ENCODE measurements at regions not wholly inside any gene's neighbourhood (a gene's known extent, or its start where the extent isn't known, plus 50 kb on each side); places are given as distances from the start of the nearest gene placed in this dataset.

GRCh38 chr9:119060629-119061385 lies 308.4 kb downstream of the BRINP1 start:
- Histone ChIP-seq H3K4me1 (replicated peaks in 1 of 2) (no peaks in the 10 kb centered on the region), H3K27ac (no peak overlapping the region), H3K4me3 (no peak overlapping the region)
- no peak for ATAC-seq (replicated peaks in 6 of 8)
- in situ Hi-C loops (cut with MboI; ENCODE audit: low pct_unique_long_range_greater_than_20kb in 2 of 9, low sequenced_read_pairs in 9 of 9, unreplicated experiment in 9 of 9), result no loop called here
- WGBS, 10 experiments, result 0 to 100% (median 60%) methylated on average over 1 to 2 of the region's 2 CpGs; no CpG with 5 or more reads in 1 of the 10 experiments

GRCh38 chr9:119071636-119072035 lies 297.6 kb downstream of the BRINP1 start:
- in situ Hi-C loops (cut with MboI; ENCODE audit: low pct_unique_long_range_greater_than_20kb in 2 of 9, low sequenced_read_pairs in 9 of 9, unreplicated experiment in 9 of 9), result no loop called here
- ATAC-seq (replicated peaks in 6 of 8), result no peak
- H3K27ac ChIP-seq, result no peak overlapping the region
- H3K4me3 ChIP-seq, result no peak overlapping the region
- no peaks in the 10 kb centered on the region for H3K4me1 ChIP-seq (replicated peaks in 1 of 2)

DNA sequence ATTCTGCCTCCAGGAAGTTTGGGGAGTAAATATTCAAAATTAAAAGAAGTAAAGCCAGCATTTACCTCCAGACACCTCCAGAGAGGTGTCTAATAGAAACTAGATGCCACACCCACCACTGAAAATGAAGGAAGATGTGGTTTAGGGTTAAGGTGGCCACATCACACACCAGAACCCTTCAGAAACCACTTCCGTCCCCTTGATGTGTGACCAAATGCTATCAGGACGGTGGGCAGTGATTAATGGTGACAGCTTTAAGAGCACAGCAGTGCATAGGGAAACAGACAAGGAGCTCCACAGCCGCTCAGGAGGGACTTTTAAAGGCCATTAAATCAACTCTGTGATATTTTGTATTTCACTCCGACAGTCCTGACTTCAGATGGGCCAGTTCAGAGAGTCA lies 295.2 kb downstream of the BRINP1 start:
- in situ Hi-C loops (cut with MboI; ENCODE audit: low pct_unique_long_range_greater_than_20kb in 2 of 9, low sequenced_read_pairs in 9 of 9, unreplicated experiment in 9 of 9), result no loop called here
- Histone ChIP-seq H3K27ac (no peak overlapping the region), H3K4me3 (no peak overlapping the region), H3K4me1 (replicated peaks in 1 of 2) (no peaks in the 10 kb centered on the region)
- WGBS, 10 experiments, result 0 to 80% (median 43%) methylated on average over 1 to 4 of the region's 4 CpGs; no CpG with 5 or more reads in 3 of the 10 experiments
- no peak for ATAC-seq (replicated peaks in 6 of 8)

DNA sequence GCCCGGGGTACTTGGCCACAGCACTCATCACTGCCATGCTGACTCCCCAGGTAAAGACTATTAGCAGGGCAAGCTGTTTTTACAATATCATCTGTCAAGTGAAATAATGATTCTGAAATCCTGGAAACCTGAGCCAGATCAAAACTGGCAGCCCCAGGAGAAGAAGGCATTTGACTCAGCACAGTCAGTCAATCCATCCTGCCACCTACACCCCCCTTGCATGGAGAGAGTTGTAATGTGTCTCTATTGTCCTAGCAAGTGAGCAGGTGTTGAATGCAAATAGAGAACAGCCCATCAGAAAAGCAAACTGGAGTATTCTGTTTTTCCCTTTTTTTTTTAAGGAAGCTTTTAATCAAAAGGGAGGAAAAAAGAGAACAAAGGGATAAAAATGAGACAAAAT lies 291.2 kb downstream of the BRINP1 start:
- Histone ChIP-seq H3K4me1 (replicated peaks in 1 of 2) (peaks cover under 1% of the 10 kb centered on the region in 2 donors), H3K4me3 (no peak overlapping the region), H3K27ac (no peak overlapping the region)
- no peak for ATAC-seq (replicated peaks in 6 of 8)
- WGBS, 10 experiments, result 100% methylated on average over 1 of the region's 1 CpG; no CpG with 5 or more reads in 9 of the 10 experiments
- in situ Hi-C loops (cut with MboI; ENCODE audit: low pct_unique_long_range_greater_than_20kb in 2 of 9, low sequenced_read_pairs in 9 of 9, unreplicated experiment in 9 of 9), result no loop called here

DNA sequence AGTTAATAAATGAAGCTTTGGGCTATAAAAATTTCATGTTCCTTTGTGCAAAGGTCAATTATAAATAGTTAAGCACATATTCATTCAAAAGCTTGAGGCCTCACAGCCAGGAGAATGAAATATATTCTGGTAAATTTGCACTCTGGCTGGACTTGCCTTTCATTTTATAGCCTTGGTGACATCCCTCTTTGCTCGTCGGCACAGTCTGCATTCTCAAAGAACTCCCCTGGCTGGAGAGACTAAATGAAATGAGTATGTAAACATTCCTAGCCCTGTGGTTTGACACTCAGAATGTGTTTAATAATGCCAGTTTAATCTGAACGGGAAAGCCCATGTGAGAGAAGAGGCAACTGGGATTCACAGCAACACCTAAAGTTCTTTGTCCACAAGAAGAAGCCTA lies 285.6 kb downstream of the BRINP1 start:
- Histone ChIP-seq H3K4me3 (no peak overlapping the region), H3K4me1 (replicated peaks in 1 of 2) (peaks cover 5 to 21% of the 10 kb centered on the region in 2 donors), H3K27ac (no peak overlapping the region)
- 7 to 71% (median 25%) methylated on average over 1 to 3 of the region's 3 CpGs; no CpG with 5 or more reads in 2 of the 10 experiments for WGBS, 10 experiments
- in situ Hi-C loops (cut with MboI; ENCODE audit: low pct_unique_long_range_greater_than_20kb in 2 of 9, low sequenced_read_pairs in 9 of 9, unreplicated experiment in 9 of 9), result no loop called here
- ATAC-seq (replicated peaks in 6 of 8), result peak in 4 of 8 experiments; percentile 31 to 92 (median 63)

DNA sequence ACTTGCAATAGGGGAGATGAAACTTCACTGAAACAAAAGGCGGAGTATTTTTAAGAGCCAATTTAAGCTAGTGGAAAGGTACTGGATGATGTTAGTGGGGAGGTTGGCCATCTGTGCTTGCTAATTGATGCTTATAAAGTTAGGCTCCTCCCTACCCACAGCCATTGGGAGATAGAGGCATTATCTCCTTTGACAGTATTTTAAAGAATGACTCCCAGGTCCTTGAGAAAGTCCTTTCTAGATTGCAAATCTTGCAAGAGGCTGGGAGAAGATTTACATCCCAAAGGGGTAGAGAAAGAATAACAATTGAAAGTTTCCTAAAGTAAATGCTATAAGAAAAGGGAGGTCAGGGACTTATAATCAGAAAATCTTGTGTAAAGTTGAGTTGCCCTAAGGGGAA lies 282.6 kb downstream of the BRINP1 start:
- no peak overlapping the region for H3K4me3 ChIP-seq
- in situ Hi-C loops (cut with MboI; ENCODE audit: low pct_unique_long_range_greater_than_20kb in 2 of 9, low sequenced_read_pairs in 9 of 9, unreplicated experiment in 9 of 9), result no loop called here
- 67 to 100% (median 86%) methylated on average over 1 of the region's 1 CpG; no CpG with 5 or more reads in 5 of the 10 experiments for WGBS, 10 experiments

DNA sequence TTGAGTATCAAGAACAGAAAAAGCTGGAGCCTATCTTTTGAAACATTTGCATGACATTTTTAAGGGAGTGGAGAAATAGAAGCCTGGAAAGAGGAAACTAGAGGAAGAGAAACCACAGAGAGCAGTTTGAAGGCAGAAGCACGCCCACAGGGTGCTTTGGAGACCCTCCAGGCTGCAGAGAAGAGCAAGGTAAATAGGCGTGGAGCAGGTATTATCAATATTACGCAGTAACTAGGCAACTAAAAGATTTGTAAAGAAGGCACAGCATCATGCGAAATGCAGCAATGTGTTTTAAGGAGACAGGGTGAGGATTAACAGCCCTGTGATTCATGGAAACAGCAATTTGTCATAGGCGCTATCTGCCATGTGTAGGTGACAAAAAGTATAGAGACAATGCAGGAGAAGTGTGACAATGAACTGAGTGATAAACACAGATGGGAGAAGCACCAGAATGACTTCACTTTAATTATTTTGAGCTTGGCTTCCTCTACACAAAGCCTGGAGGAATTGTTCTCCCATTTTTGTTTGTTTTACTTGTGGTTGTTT lies 281.2 kb downstream of the BRINP1 start:
- Histone ChIP-seq H3K4me3 (no peak overlapping the region), H3K4me1 (replicated peaks in 1 of 2) (peaks cover 4 to 20% of the 10 kb centered on the region in 2 donors), H3K27ac (no peak overlapping the region)
- peak in 5 of 8 experiments; percentile 76 to 95 (median 80) for ATAC-seq (replicated peaks in 6 of 8)
- 9 to 80% (median 60%) methylated on average over 1 to 5 of the region's 5 CpGs for WGBS, 10 experiments
- in situ Hi-C loops (cut with MboI; ENCODE audit: low pct_unique_long_range_greater_than_20kb in 2 of 9, low sequenced_read_pairs in 9 of 9, unreplicated experiment in 9 of 9), result no loop called here

More for the DNA sequence above, 282.6 kb downstream of the BRINP1 start:
- no peak overlapping the region for H3K27ac ChIP-seq
- peaks cover 5 to 21% of the 10 kb centered on the region in 2 donors for H3K4me1 ChIP-seq (replicated peaks in 1 of 2)
- ATAC-seq (replicated peaks in 6 of 8), result no peak

DNA sequence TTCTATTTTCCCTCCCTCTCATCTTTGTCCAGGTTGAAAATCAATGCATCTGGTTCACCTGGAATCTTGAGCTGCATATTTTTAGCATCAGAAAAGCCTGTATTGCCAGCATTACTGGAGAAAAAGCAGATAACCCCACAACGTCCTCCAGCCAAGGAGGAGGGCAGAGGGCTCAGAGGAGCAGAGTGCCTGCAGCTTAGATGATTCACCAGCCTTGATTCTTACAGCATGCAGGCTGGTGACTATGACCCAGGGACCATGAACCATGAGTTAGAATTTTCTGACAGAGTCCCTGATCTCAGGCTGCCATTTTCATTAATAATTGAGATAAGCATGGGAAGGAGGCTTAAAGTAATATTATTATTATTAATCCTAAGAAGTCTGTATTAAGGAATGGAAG lies 278.2 kb downstream of the BRINP1 start:
- H3K27ac ChIP-seq, result no peak overlapping the region

DNA sequence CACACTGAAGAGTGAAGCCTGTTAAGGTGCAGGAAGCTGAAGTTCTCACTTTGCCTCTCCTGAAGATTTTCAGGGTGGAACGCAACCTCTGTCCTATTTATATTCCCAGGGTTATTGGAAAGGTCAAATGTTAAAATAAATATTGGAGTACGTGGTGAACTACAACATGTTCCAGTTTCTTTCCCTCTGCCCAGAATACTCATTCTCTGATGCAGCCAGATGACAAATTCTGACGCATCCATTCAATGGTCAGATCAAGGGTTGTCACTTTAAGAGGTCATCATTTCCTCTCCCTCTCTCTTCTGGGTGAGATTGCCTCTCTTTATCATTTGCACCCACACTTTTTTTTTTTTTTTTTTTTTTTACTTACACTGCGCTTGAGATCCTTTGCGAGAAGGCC lies 277.1 kb downstream of the BRINP1 start:
- no peak for ATAC-seq (replicated peaks in 6 of 8)
- in situ Hi-C loops (cut with MboI; ENCODE audit: low pct_unique_long_range_greater_than_20kb in 2 of 9, low sequenced_read_pairs in 9 of 9, unreplicated experiment in 9 of 9), result no loop called here
- 47 to 95% (median 85%) methylated on average over 1 to 5 of the region's 5 CpGs for WGBS, 10 experiments
- H3K4me3 ChIP-seq, result no peak overlapping the region
- peaks cover 3 to 7% of the 10 kb centered on the region in 2 donors for H3K4me1 ChIP-seq (replicated peaks in 1 of 2)
- no peak overlapping the region for H3K27ac ChIP-seq

More for the DNA sequence above, 278.2 kb downstream of the BRINP1 start:
- Histone ChIP-seq H3K4me3 (no peak overlapping the region), H3K4me1 (replicated peaks in 1 of 2) (peaks cover 3 to 12% of the 10 kb centered on the region in 2 donors)
- in situ Hi-C loops (cut with MboI; ENCODE audit: low pct_unique_long_range_greater_than_20kb in 2 of 9, low sequenced_read_pairs in 9 of 9, unreplicated experiment in 9 of 9), result no loop called here
- WGBS, 10 experiments, result 0 to 71% (median 50%) methylated on average over 1 of the region's 1 CpG; no CpG with 5 or more reads in 4 of the 10 experiments
- peak in 3 of 8 experiments; percentile 48 to 68 (median 67) for ATAC-seq (replicated peaks in 6 of 8)

DNA sequence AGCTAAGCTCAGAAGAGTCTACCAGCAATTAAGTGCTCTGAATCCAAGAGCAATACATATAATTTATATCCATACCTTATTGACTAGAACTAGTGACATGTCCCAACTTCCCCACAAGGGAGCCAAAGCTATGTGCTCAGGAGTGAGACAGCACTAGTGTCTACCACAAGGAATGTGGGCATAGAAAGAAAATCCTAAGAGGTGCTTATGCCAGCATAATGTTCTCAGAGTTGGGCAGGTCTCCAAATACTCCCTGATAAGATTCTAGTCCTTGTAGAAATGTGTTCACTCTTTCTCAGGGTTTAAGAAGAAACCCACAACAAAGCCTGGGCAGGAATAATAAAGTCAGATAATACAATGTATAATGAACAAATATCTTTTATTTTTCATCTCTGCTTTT lies 275.1 kb downstream of the BRINP1 start:
- Histone ChIP-seq H3K4me1 (replicated peaks in 1 of 2) (no peaks in the 10 kb centered on the region), H3K27ac (no peak overlapping the region), H3K4me3 (no peak overlapping the region)
- in situ Hi-C loops (cut with MboI; ENCODE audit: low pct_unique_long_range_greater_than_20kb in 2 of 9, low sequenced_read_pairs in 9 of 9, unreplicated experiment in 9 of 9), result no loop called here
- no peak for ATAC-seq (replicated peaks in 6 of 8)

GRCh38 chr9:119095072-119095471 lies 274.2 kb downstream of the BRINP1 start:
- WGBS, 10 experiments, result 0 to 100% (median 69%) methylated on average over 1 to 3 of the region's 3 CpGs; no CpG with 5 or more reads in 1 of the 10 experiments
- Histone ChIP-seq H3K27ac (no peak overlapping the region), H3K4me1 (replicated peaks in 1 of 2) (peaks cover 2 to 3% of the 10 kb centered on the region in 2 donors), H3K4me3 (no peak overlapping the region)
- in situ Hi-C loops (cut with MboI; ENCODE audit: low pct_unique_long_range_greater_than_20kb in 2 of 9, low sequenced_read_pairs in 9 of 9, unreplicated experiment in 9 of 9), result no loop called here
- ATAC-seq (replicated peaks in 6 of 8), result no peak

- Histone ChIP-seq H3K4me1 (replicated peaks in 1 of 2) (peaks cover 3 to 18% of the 10 kb centered on the region in 2 donors), H3K4me3 (no peak overlapping the region), H3K27ac (no peak overlapping the region)
- ATAC-seq (replicated peaks in 6 of 8), result no peak
- WGBS, 10 experiments, result 0 to 60% (median 18%) methylated on average over 2 to 4 of the region's 4 CpGs; no CpG with 5 or more reads in 3 of the 10 experiments
- in situ Hi-C loops (cut with MboI; ENCODE audit: low pct_unique_long_range_greater_than_20kb in 2 of 9, low sequenced_read_pairs in 9 of 9, unreplicated experiment in 9 of 9), result no loop called here
Observed at GRCh38 chr9:119101048-119101447, 268.2 kb downstream of the BRINP1 start.

GRCh38 chr9:119114681-119115080 lies 254.6 kb downstream of the BRINP1 start:
- 4 to 100% (median 82%) methylated on average over 1 to 4 of the region's 4 CpGs; no CpG with 5 or more reads in 1 of the 10 experiments for WGBS, 10 experiments
- Histone ChIP-seq H3K4me1 (replicated peaks in 1 of 2) (no peaks in the 10 kb centered on the region), H3K4me3 (no peak overlapping the region), H3K27ac (no peak overlapping the region)
- in situ Hi-C loops (cut with MboI; ENCODE audit: low pct_unique_long_range_greater_than_20kb in 2 of 9, low sequenced_read_pairs in 9 of 9, unreplicated experiment in 9 of 9), result no loop called here
- ATAC-seq (replicated peaks in 6 of 8), result no peak

All from motor neuron (in vitro differentiated cells).